HG02678 (cell line): ENCODE measurements at regions not wholly inside any gene's neighbourhood (a gene's known extent, or its start where the extent isn't known, plus 50 kb on each side); places are given as distances from the start of the nearest gene placed in this dataset.

Experiments
- ATAC-seq: cut with Tn5 transposase; IDR thresholded peaks from one replicate; pipeline ENCODE4 v1.9.1; 2021; ENCODE audit warnings: mild to moderate bottlenecking, moderate library complexity; ENCODE audit not compliant: unreplicated experiment

DNA sequence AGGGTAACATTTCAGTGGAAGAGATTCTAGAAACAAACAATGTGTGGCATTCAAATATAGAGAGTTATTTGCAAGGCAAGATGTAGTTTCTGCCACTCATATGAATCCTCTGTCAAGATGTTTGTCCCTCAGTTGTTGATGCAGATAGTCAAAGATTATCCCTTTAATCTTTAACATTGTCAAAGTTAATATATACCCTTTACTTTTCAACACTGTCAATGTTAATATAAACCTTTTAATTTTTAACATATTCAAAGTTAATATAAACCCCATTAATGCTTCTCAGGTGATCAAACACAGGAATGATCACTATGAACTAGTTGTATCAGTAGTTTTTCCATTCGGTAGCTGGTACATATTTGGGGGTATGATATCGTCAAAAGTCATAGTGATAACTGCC lies 51.9 kb upstream of the PICALM start:
- no peak for ATAC-seq

DNA sequence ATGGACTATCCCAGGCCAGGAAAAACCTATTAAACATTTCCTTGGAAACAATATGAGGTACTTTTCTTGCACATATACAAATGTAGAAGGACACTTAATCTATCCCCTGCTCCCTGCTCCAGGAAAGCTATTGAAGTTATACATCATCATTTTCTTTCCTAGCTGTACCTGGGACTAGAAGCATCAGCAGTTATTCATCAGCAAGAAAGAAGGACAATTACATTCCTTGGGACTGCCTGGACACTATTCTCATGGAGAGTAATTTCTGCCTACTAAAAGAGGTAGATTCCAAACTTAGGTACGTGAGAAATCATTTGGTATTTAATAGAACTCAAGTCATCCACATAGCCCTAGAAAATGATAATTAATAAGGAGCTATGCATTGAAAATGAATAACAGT lies 51.0 kb upstream of the PICALM start:
- no peak for ATAC-seq

DNA sequence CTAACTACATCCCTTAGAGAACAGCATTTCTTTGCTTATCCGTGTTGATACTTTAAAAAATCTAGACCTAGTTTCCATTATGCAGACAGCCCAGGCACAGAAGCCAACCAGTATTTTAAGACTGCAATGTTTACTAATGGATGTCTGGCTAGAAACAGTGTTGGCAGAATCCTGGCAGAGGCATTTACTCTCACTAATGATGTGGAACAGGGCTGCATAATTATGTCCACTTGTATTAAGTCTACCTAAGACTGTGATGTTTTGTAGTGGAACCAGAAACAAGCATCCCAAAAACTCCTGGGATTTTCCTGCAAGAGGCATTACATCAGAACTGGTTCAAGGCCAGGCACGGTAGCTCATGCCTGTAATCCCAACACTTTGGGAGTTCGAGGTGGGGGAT lies 50.2 kb upstream of the PICALM start:
- no peak for ATAC-seq
